Uterus (tissue), 2 donors: ENCODE measurements at regions not wholly inside any gene's neighbourhood (a gene's known extent, or its start where the extent isn't known, plus 50 kb on each side); places are given as distances from the start of the nearest gene placed in this dataset.

Experiments used
- POLR2A ChIP-seq, 2 donors: fragments of 450-650 bp; IDR thresholded peaks; one replicate each; pipeline ENCODE4 v1.6.1; 2016; ENCODE audit warnings: antibody characterized with exemption in 2 of 2, mild to moderate bottlenecking in 1 of 2, moderate library complexity in 1 of 2
- TF ChIP-seq, protein P1 (sequence below), 4 experiments: fragments of 200-600 bp in 2 of 4; fragments of 450-650 bp in 2 of 4; sonication (generic) in 2 of 4; IDR thresholded peaks; one replicate each; pipeline ENCODE4 v1.5.1; 2016 to 2019; ENCODE audit warnings: antibody characterized with exemption in 4 of 4, mild to moderate bottlenecking in 2 of 4, moderate library complexity in 1 of 4

DNA sequence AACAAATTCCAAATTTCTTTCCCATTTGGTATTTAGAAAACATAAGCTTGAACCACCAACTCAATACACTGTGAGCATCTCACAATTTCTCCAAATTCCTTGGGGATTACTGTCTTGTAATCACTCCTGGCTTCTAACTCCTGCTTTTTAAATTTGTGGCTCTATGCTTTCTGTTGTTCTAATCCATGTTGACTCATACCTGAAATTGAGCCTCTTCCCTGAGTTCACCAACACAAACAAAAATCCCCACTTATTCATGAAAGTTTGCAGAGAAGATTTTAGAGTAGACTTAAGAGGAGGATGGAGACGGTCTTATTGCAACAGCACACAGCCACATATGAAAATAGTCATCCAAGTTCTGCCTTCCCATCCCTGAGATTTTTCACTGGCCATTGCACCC is 252.5 kb downstream of the PTEN start:
- TF ChIP-seq, protein P1, sequence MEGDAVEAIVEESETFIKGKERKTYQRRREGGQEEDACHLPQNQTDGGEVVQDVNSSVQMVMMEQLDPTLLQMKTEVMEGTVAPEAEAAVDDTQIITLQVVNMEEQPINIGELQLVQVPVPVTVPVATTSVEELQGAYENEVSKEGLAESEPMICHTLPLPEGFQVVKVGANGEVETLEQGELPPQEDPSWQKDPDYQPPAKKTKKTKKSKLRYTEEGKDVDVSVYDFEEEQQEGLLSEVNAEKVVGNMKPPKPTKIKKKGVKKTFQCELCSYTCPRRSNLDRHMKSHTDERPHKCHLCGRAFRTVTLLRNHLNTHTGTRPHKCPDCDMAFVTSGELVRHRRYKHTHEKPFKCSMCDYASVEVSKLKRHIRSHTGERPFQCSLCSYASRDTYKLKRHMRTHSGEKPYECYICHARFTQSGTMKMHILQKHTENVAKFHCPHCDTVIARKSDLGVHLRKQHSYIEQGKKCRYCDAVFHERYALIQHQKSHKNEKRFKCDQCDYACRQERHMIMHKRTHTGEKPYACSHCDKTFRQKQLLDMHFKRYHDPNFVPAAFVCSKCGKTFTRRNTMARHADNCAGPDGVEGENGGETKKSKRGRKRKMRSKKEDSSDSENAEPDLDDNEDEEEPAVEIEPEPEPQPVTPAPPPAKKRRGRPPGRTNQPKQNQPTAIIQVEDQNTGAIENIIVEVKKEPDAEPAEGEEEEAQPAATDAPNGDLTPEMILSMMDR (IDR thresholded peaks at IDR 0.05): no peak
- no peak for TF ChIP-seq POLR2A (IDR thresholded peaks at IDR 0.05)
